GM23338 (cell line): ENCODE measurements at regions not wholly inside any gene's neighbourhood (a gene's known extent, or its start where the extent isn't known, plus 50 kb on each side); places are given as distances from the start of the nearest gene placed in this dataset.

ENCODE experiments used
- ATAC-seq: fragments of 200-7000 bp; cut with Tn5 transposase; 3 replicates; pipeline ENCODE4 v1.9.1; 2020
- DNase-seq: peaks from one replicate; pipeline ENCODE4 v3.0.0-alpha.2; 2015; ENCODE audit warnings: low spot score
- H2AFZ ChIP-seq: fragments of 200-600 bp; sonication (generic); 2 replicates; pipeline ENCODE4 v1.8.0; 2016; ENCODE audit warnings: antibody characterized with exemption, mild to moderate bottlenecking, moderate library complexity
- H3F3A ChIP-seq: fragments of 200-600 bp; sonication (generic); replicated peaks from 2 replicates; pipeline ENCODE4 v1.8.0; 2017; ENCODE audit warnings: antibody characterized with exemption, mixed run types, low read depth
- H3K27ac ChIP-seq: fragments of 200-600 bp; sonication (generic); 2 replicates; pipeline ENCODE4 v1.6.1; 2016; ENCODE audit warnings: low read depth
- H3K27me3 ChIP-seq: fragments of 200-600 bp; sonication (generic); 2 replicates; pipeline ENCODE4 v1.8.0; 2016; ENCODE audit warnings: mild to moderate bottlenecking, mixed run types, moderate library complexity; ENCODE audit not compliant: insufficient read depth
- H3K36me3 ChIP-seq: fragments of 200-600 bp; sonication (generic); 2 replicates; pipeline ENCODE4 v1.8.0; 2016; ENCODE audit warnings: mild to moderate bottlenecking; ENCODE audit not compliant: insufficient read depth
- H3K4me1 ChIP-seq: fragments of 200-600 bp; sonication (generic); 2 replicates; pipeline ENCODE4 v1.8.0; 2016; ENCODE audit warnings: mild to moderate bottlenecking, moderate library complexity; ENCODE audit not compliant: insufficient read depth
- H3K4me2 ChIP-seq: fragments of 200-600 bp; sonication (generic); 2 replicates; pipeline ENCODE4 v1.7.1; 2017; ENCODE audit warnings: mixed run types
- H3K4me3 ChIP-seq: fragments of 200-600 bp; sonication (generic); 2 replicates; pipeline ENCODE4 v1.6.1; 2016; ENCODE audit warnings: mixed run types
- H3K79me2 ChIP-seq: fragments of 200-600 bp; sonication (generic); replicated peaks from 2 replicates; pipeline ENCODE4 v1.8.0; 2017; ENCODE audit warnings: mild to moderate bottlenecking; ENCODE audit not compliant: insufficient read depth
- H3K9me2 ChIP-seq: fragments of 200-600 bp; sonication (generic); 2 replicates; pipeline ENCODE4 v1.8.0; 2017; ENCODE audit not compliant: insufficient read depth
- H4K20me1 ChIP-seq: fragments of 200-600 bp; sonication (generic); replicated peaks from 2 replicates; pipeline ENCODE4 v1.8.0; 2017; ENCODE audit warnings: mild to moderate bottlenecking; ENCODE audit not compliant: insufficient read depth
- H3K27ac Mint-ChIP-seq: 2 replicates; pipeline ENCODE4 v1.8.0; 2020; ENCODE audit warnings: inconsistent platforms, mild to moderate bottlenecking, moderate library complexity, mixed read lengths
- H3K27me3 Mint-ChIP-seq: 3 replicates; pipeline ENCODE4 v1.8.0; 2022; ENCODE audit warnings: low read depth, mild to moderate bottlenecking, moderate library complexity, mixed read lengths, inconsistent platforms; ENCODE audit not compliant: insufficient read depth, poor library complexity
- H3K36me3 Mint-ChIP-seq: 3 replicates; pipeline ENCODE4 v1.8.0; 2021; ENCODE audit warnings: low read depth, mild to moderate bottlenecking, inconsistent platforms, moderate library complexity, mixed read lengths
- H3K4me1 Mint-ChIP-seq: 3 replicates; pipeline ENCODE4 v1.8.0; 2020; ENCODE audit warnings: mild to moderate bottlenecking, inconsistent platforms, mixed read lengths
- H3K4me3 Mint-ChIP-seq: 3 replicates; pipeline ENCODE4 v1.8.0; 2021; ENCODE audit warnings: moderate library complexity, mild to moderate bottlenecking, inconsistent platforms, mixed read lengths
- H3K9me3 Mint-ChIP-seq: 3 replicates; pipeline ENCODE4 v1.8.0; 2020; ENCODE audit warnings: moderate library complexity, mild to moderate bottlenecking, inconsistent platforms, mixed read lengths
- CREB1 ChIP-seq: fragments of 250-450 bp; sonication (Bioruptor Pico); IDR thresholded peaks from 2 replicates; pipeline ENCODE4 v1.5.0; 2020; ENCODE audit warnings: low read depth, mild to moderate bottlenecking, moderate library complexity
- EZH2 ChIP-seq: fragments of 200-600 bp; sonication (generic); IDR thresholded peaks from one replicate; pipeline ENCODE4 v1.8.0; 2017; ENCODE audit warnings: antibody characterized with exemption, mild to moderate bottlenecking, low read depth; ENCODE audit not compliant: unreplicated experiment
- EZH2phosphoT487 ChIP-seq: fragments of 200-600 bp; sonication (generic); IDR thresholded peaks from one replicate; pipeline ENCODE4 v1.8.1; 2018; ENCODE audit warnings: antibody characterized with exemption; ENCODE audit not compliant: unreplicated experiment
- JUNB ChIP-seq: IDR thresholded peaks from one replicate; pipeline ENCODE4 v1.6.1; 2016; ENCODE audit warnings: antibody characterized with exemption; ENCODE audit not compliant: unreplicated experiment
- NANOG ChIP-seq: IDR thresholded peaks from 2 replicates; pipeline ENCODE4 v1.6.1; 2016; ENCODE audit warnings: antibody characterized with exemption, borderline replicate concordance
- POLR2AphosphoS5 ChIP-seq: IDR thresholded peaks from 2 replicates; pipeline ENCODE4 v1.6.1; 2016; ENCODE audit warnings: antibody characterized with exemption, low read depth
- STAT1 ChIP-seq: IDR thresholded peaks from one replicate; pipeline ENCODE4 v1.6.1; 2016; ENCODE audit warnings: antibody characterized with exemption; ENCODE audit not compliant: unreplicated experiment
- ZNF114 ChIP-seq: fragments of 250-450 bp; sonication (Bioruptor Pico); IDR thresholded peaks from 2 replicates; pipeline ENCODE4 v1.5.0; 2020; ENCODE audit warnings: mild to moderate bottlenecking, moderate library complexity
- ZNF331 ChIP-seq: fragments of 250-450 bp; sonication (Bioruptor Pico); IDR thresholded peaks from 2 replicates; pipeline ENCODE4 v1.5.0; 2020; ENCODE audit warnings: low read depth, mild to moderate bottlenecking, moderate library complexity
- TF ChIP-seq, protein P1 (sequence below), 2 experiments: fragments of 200-600 bp in 1 of 2; sonication (generic) in 1 of 2; conservative IDR thresholded peaks; 2 replicates each; pipeline versions ENCODE4 v1.5.1 to v1.6.1; 2016 to 2017; ENCODE audit warnings: antibody characterized with exemption in 2 of 2, low read depth in 2 of 2, mild to moderate bottlenecking in 2 of 2, moderate library complexity in 1 of 2
- TF ChIP-seq, protein P2 (sequence below): IDR thresholded peaks from 2 replicates; pipeline ENCODE4 v1.6.1; 2016; ENCODE audit warnings: antibody characterized with exemption
- TF ChIP-seq, protein P3 (sequence below): IDR thresholded peaks from one replicate; pipeline ENCODE4 v1.6.1; 2018; ENCODE audit warnings: antibody characterized with exemption; ENCODE audit not compliant: unreplicated experiment

DNA sequence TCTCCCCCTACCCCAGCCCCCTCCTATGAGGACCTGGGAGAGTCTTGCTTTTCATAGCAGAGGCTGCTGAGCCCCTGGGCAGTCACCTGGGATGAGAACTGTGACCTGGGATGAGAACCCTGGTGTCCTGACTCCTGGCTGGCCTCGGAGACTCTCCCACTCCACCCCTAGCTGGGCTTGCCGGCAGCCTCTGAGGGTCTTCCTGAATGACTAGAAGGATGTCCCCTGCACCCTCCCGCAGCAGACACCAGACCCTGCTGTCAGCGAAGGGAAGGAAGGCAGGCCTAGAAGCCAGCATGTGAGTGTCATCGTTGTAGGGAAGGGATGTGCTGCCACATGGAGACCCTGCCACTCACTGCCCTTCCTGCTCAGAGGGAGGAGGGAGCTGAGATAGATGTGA, 203.4 kb upstream of the ZNF536 start (continued):
- TF ChIP-seq, protein P1, sequence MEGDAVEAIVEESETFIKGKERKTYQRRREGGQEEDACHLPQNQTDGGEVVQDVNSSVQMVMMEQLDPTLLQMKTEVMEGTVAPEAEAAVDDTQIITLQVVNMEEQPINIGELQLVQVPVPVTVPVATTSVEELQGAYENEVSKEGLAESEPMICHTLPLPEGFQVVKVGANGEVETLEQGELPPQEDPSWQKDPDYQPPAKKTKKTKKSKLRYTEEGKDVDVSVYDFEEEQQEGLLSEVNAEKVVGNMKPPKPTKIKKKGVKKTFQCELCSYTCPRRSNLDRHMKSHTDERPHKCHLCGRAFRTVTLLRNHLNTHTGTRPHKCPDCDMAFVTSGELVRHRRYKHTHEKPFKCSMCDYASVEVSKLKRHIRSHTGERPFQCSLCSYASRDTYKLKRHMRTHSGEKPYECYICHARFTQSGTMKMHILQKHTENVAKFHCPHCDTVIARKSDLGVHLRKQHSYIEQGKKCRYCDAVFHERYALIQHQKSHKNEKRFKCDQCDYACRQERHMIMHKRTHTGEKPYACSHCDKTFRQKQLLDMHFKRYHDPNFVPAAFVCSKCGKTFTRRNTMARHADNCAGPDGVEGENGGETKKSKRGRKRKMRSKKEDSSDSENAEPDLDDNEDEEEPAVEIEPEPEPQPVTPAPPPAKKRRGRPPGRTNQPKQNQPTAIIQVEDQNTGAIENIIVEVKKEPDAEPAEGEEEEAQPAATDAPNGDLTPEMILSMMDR (conservative IDR thresholded peaks at IDR 0.05; ENCODE audit: low read depth in 2 of 2), result no peak
- TF ChIP-seq NANOG (no peak), STAT1 (no peak), EZH2phosphoT487 (no peak), CREB1 (CRISPR knock-in tag) (no peak), EZH2 (no peak)
- TF ChIP-seq, protein P2, sequence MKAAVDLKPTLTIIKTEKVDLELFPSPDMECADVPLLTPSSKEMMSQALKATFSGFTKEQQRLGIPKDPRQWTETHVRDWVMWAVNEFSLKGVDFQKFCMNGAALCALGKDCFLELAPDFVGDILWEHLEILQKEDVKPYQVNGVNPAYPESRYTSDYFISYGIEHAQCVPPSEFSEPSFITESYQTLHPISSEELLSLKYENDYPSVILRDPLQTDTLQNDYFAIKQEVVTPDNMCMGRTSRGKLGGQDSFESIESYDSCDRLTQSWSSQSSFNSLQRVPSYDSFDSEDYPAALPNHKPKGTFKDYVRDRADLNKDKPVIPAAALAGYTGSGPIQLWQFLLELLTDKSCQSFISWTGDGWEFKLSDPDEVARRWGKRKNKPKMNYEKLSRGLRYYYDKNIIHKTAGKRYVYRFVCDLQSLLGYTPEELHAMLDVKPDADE, result no peak
- TF ChIP-seq, protein P3, sequence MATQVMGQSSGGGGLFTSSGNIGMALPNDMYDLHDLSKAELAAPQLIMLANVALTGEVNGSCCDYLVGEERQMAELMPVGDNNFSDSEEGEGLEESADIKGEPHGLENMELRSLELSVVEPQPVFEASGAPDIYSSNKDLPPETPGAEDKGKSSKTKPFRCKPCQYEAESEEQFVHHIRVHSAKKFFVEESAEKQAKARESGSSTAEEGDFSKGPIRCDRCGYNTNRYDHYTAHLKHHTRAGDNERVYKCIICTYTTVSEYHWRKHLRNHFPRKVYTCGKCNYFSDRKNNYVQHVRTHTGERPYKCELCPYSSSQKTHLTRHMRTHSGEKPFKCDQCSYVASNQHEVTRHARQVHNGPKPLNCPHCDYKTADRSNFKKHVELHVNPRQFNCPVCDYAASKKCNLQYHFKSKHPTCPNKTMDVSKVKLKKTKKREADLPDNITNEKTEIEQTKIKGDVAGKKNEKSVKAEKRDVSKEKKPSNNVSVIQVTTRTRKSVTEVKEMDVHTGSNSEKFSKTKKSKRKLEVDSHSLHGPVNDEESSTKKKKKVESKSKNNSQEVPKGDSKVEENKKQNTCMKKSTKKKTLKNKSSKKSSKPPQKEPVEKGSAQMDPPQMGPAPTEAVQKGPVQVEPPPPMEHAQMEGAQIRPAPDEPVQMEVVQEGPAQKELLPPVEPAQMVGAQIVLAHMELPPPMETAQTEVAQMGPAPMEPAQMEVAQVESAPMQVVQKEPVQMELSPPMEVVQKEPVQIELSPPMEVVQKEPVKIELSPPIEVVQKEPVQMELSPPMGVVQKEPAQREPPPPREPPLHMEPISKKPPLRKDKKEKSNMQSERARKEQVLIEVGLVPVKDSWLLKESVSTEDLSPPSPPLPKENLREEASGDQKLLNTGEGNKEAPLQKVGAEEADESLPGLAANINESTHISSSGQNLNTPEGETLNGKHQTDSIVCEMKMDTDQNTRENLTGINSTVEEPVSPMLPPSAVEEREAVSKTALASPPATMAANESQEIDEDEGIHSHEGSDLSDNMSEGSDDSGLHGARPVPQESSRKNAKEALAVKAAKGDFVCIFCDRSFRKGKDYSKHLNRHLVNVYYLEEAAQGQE, result no peak

DNA sequence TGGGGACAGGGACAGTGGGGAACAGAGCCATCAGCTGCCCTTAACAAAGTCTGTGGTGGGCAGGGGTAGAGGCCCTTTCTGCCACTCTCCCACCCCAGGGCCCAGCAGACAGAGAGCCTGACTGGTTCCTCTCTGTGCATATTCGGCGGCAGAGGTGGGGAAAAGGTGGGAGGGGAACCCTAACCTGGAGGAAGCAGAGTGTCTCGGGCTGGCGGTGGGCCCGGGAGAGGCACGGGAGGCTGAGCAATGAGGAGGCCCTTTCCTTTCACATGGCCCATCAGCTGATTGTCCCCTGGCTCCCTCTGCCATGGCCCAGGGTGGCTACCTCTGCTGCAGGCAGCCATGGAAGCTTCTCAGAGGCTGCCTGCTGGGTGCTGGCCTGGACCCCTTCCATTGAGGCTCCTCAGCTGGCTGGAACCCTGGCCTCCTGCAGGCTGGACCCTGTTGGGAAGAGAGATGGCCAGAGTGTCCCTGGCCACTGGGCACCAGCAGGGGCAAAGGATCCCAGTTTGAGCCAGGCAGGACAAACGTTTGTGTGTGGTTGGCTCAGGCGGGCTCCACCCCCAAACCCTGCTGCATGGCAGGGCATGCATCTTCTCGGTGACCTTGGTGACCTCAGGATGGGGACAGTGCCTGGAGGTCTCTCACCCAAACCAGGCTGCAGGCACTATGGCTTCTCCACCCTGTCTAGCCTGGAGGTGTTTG, 202.8 kb upstream of the ZNF536 start:
- Histone ChIP-seq H2AFZ (no peak overlapping the region), H3F3A (no peaks in the 10 kb centered on the region), H3K27me3 (no peaks in the 10 kb centered on the region), H3K9me2 (no peaks in the 10 kb centered on the region), H3K36me3 (no peaks in the 10 kb centered on the region), H3K4me3 (no peak overlapping the region), H3K27ac (no peak overlapping the region), H4K20me1 (no peaks in the 10 kb centered on the region), H3K79me2 (no peaks in the 10 kb centered on the region), H3K4me1 (no peaks in the 10 kb centered on the region), H3K4me2 (no peak overlapping the region)
- H3K4me3 Mint-ChIP-seq, result no peak overlapping the region
- DNase-seq (no peak), ATAC-seq (no peak)
- H3K4me1 Mint-ChIP-seq, result no peaks in the 10 kb centered on the region
- H3K27me3 Mint-ChIP-seq, result peaks cover 9% of the 10 kb centered on the region
- H3K27ac Mint-ChIP-seq, result no peak overlapping the region
- H3K9me3 Mint-ChIP-seq, result no peaks in the 10 kb centered on the region
- H3K36me3 Mint-ChIP-seq, result no peaks in the 10 kb centered on the region
- TF ChIP-seq ZNF114, result no peak
- no peak for TF ChIP-seq JUNB
- no peak for TF ChIP-seq ZNF331
- TF ChIP-seq STAT1, result no peak
- TF ChIP-seq, protein P1 (conservative IDR thresholded peaks at IDR 0.05; ENCODE audit: low read depth in 2 of 2), result no peak
- TF ChIP-seq POLR2AphosphoS5, result no peak
- TF ChIP-seq CREB1 (CRISPR knock-in tag), result no peak
